Activated CD4-positive, alpha-beta T cell treated with anti-CD3 and anti-CD28 coated beads, Interleukin-2, amount 10 ng/mL, durations not matched to agents 7 days and 5 days (primary cell): ENCODE measurements at regions not wholly inside any gene's neighbourhood (a gene's known extent, or its start where the extent isn't known, plus 50 kb on each side); places are given as distances from the start of the nearest gene placed in this dataset.

Experiments
- CTCF ChIA-PET: fragments of 350-600 bp; sonication (Branson Sonifier 250); formaldehyde crosslinking; loops from one replicate; lab custom pipeline; 2021; ENCODE audit warnings: antibody characterized with exemption; lab: Charles Lee
- POLR2A ChIA-PET: fragments of 350-600 bp; sonication (Branson Sonifier 250); formaldehyde crosslinking; loops from one replicate; lab custom pipeline; 2021; ENCODE audit warnings: antibody characterized with exemption; lab: Charles Lee
- DNase-seq: peaks from one replicate; pipeline ENCODE4 v3.0.0-alpha.2; 2020
- H3K27ac Mint-ChIP-seq: one replicate; pipeline ENCODE4 v1.8.0; 2021; ENCODE audit warnings: mild to moderate bottlenecking, moderate library complexity, mixed read lengths
- H3K27me3 Mint-ChIP-seq: one replicate; pipeline ENCODE4 v1.8.0; 2021; ENCODE audit warnings: mixed read lengths
- H3K36me3 Mint-ChIP-seq: one replicate; pipeline ENCODE4 v1.8.0; 2021; ENCODE audit warnings: low read depth, mixed read lengths
- H3K4me1 Mint-ChIP-seq: one replicate; pipeline ENCODE4 v1.8.0; 2021; ENCODE audit warnings: mixed read lengths
- H3K4me3 Mint-ChIP-seq: one replicate; pipeline ENCODE4 v1.8.0; 2021; ENCODE audit warnings: mild to moderate bottlenecking, moderate library complexity, mixed read lengths
- H3K9me3 Mint-ChIP-seq: one replicate; pipeline ENCODE4 v1.8.0; 2021; ENCODE audit warnings: mixed read lengths

GRCh38 chr4:181158971-181159370 lies 1084.2 kb upstream of the TENM3 start:
- H3K4me3 Mint-ChIP-seq = no peak overlapping the region
- H3K27me3 Mint-ChIP-seq = no peaks in the 10 kb centered on the region
- CTCF ChIA-PET = no interaction called here
- H3K9me3 Mint-ChIP-seq = no peaks in the 10 kb centered on the region
- H3K27ac Mint-ChIP-seq = no peak overlapping the region
- POLR2A ChIA-PET = no interaction called here
- DNase-seq = no peak
- H3K36me3 Mint-ChIP-seq = no peaks in the 10 kb centered on the region
- H3K4me1 Mint-ChIP-seq = no peaks in the 10 kb centered on the region

DNA sequence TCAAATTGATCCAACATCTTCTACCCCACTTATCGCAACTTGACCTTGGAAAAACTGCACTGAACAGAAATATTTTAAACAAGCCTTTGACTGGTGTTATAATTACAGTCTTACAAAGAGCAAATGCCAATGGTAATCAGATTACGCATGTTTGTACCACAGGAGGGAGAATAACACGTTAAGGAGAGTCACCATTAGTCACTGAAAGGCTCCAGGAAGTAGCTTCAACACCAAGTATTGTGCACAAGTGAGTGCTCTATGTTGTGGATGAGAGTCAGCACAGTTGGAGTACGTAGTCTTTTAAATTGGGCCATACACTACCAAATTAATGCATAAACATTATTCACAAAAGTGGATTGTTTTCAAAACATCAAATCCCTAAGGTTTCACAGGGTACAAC lies 1081.5 kb upstream of the TENM3 start:
- POLR2A ChIA-PET = no interaction called here
- no peaks in the 10 kb centered on the region for H3K9me3 Mint-ChIP-seq
- CTCF ChIA-PET = no interaction called here
- no peak overlapping the region for H3K4me3 Mint-ChIP-seq
- no peaks in the 10 kb centered on the region for H3K4me1 Mint-ChIP-seq
- H3K27me3 Mint-ChIP-seq = no peaks in the 10 kb centered on the region
- no peak overlapping the region for H3K27ac Mint-ChIP-seq
- DNase-seq = no peak
- no peaks in the 10 kb centered on the region for H3K36me3 Mint-ChIP-seq

- H3K36me3 Mint-ChIP-seq = no peaks in the 10 kb centered on the region
- no peak overlapping the region for H3K4me3 Mint-ChIP-seq
- ChIA-PET POLR2A (no interaction called here), CTCF (no interaction called here)
- no peak for DNase-seq
- no peak overlapping the region for H3K27ac Mint-ChIP-seq
- no peaks in the 10 kb centered on the region for H3K9me3 Mint-ChIP-seq
- H3K4me1 Mint-ChIP-seq = no peaks in the 10 kb centered on the region
- no peaks in the 10 kb centered on the region for H3K27me3 Mint-ChIP-seq
Observed at GRCh38 chr4:181162266-181162665, 1080.9 kb upstream of the TENM3 start.

DNA sequence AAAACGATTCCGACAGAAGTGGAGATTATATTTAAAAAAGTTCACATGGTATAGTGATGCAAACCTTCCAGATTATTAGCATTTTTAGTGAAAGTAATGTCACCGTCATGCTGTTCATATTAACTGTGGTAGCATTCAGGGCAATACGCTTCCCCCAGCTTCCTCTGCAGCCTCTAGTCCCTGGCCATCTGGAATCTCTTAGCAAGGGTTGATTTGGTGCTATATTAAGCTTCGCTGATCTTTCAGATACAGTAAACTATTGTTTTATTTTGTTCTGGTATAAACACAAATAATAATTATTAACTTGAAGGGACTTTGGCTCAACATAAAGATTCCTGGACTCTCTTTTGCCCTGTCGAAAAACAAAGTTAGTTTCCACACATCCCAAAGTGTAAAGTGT lies 1080.5 kb upstream of the TENM3 start:
- POLR2A ChIA-PET = no interaction called here
- no peak overlapping the region for H3K27ac Mint-ChIP-seq
- DNase-seq = no peak
- H3K27me3 Mint-ChIP-seq = no peaks in the 10 kb centered on the region
- H3K36me3 Mint-ChIP-seq = no peaks in the 10 kb centered on the region
- H3K9me3 Mint-ChIP-seq = no peaks in the 10 kb centered on the region
- CTCF ChIA-PET = no interaction called here
- no peak overlapping the region for H3K4me3 Mint-ChIP-seq
- H3K4me1 Mint-ChIP-seq = no peaks in the 10 kb centered on the region

DNA sequence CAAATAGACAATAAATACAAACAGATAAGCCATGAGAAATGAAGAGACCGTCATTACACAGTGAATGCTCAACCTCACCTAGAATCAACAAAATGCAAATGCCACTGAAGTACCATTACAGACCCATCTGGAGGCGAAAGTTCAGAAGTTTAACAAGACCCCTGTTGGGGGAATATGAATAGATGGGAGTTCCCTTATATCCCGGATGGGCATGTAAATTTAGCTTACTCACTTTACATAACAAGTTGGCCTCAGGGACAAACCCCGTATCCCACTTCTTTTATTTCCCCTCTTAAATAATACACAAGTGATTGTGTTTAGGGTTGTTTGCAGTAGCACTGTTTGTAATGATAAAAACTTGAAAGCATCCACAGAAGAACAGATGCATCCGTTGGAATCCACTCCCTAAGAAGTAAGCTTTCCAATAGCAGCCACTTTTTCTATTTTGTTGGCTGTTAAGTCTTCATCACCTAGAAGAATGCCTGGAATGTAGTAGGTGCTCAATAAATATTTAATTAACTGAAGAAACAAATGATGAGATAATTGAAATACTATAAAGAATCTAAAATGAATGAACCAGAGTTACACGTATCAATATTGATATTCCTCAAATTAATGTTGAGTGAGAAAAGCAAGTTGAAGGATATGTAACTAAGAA lies 1076.3 kb upstream of the TENM3 start:
- Mint-ChIP-seq H3K4me3 (no peak overlapping the region), H3K4me1 (no peaks in the 10 kb centered on the region), H3K27ac (no peak overlapping the region), H3K9me3 (no peaks in the 10 kb centered on the region), H3K27me3 (no peaks in the 10 kb centered on the region), H3K36me3 (no peaks in the 10 kb centered on the region)
- ChIA-PET POLR2A (no interaction called here), CTCF (no interaction called here)
- no peak for DNase-seq

GRCh38 chr4:181168011-181168805 lies 1075.0 kb upstream of the TENM3 start:
- H3K4me3 Mint-ChIP-seq = no peak overlapping the region
- H3K27ac Mint-ChIP-seq = no peak overlapping the region
- H3K4me1 Mint-ChIP-seq = no peaks in the 10 kb centered on the region
- CTCF ChIA-PET = no interaction called here
- POLR2A ChIA-PET = no interaction called here
- no peaks in the 10 kb centered on the region for H3K36me3 Mint-ChIP-seq
- H3K9me3 Mint-ChIP-seq = no peaks in the 10 kb centered on the region
- no peak for DNase-seq
- H3K27me3 Mint-ChIP-seq = no peaks in the 10 kb centered on the region

GRCh38 chr4:181173046-181173445 lies 1070.2 kb upstream of the TENM3 start:
- Mint-ChIP-seq H3K27me3 (no peaks in the 10 kb centered on the region), H3K4me1 (no peaks in the 10 kb centered on the region), H3K36me3 (no peaks in the 10 kb centered on the region), H3K27ac (no peak overlapping the region), H3K4me3 (no peak overlapping the region), H3K9me3 (no peaks in the 10 kb centered on the region)
- CTCF ChIA-PET = no interaction called here
- POLR2A ChIA-PET = no interaction called here
- no peak for DNase-seq

GRCh38 chr4:181176306-181176705 lies 1066.9 kb upstream of the TENM3 start:
- no peak for DNase-seq
- H3K27me3 Mint-ChIP-seq = no peaks in the 10 kb centered on the region
- H3K4me1 Mint-ChIP-seq = no peaks in the 10 kb centered on the region
- H3K27ac Mint-ChIP-seq = no peak overlapping the region
- no peak overlapping the region for H3K4me3 Mint-ChIP-seq
- ChIA-PET POLR2A (no interaction called here), CTCF (no interaction called here)
- H3K9me3 Mint-ChIP-seq = no peaks in the 10 kb centered on the region
- no peaks in the 10 kb centered on the region for H3K36me3 Mint-ChIP-seq

- no peak for DNase-seq
- CTCF ChIA-PET = interaction anchor here (0.5 kb wide), 1 partner anchor 10 kb away, joined by 3 read pairs; no protein-coding TSS in a partner anchor
- Mint-ChIP-seq H3K27me3 (no peaks in the 10 kb centered on the region), H3K27ac (no peak overlapping the region), H3K4me1 (no peaks in the 10 kb centered on the region), H3K36me3 (no peaks in the 10 kb centered on the region), H3K4me3 (no peak overlapping the region), H3K9me3 (no peaks in the 10 kb centered on the region)
- POLR2A ChIA-PET = no interaction called here
Observed at GRCh38 chr4:181181331-181181730, 1061.9 kb upstream of the TENM3 start.

DNA sequence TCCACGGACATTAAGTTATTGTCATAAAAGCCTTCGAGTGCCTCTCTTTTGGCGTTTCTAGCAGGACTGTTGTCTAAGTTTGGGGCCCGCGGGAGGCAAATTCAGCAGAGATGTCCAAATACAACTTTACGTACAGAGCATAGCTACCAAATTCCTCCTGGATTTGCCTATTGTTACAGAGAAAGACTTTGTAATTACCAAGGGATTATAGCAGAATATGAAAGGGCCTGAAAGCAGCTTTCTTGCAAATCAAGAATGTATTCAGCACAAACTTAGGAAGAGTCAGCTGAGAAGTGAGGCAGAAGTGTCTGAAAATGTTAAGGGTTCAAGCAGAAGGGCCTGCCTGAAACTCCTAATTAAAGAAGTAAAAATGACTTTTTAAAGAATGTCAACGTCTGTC lies 1053.5 kb upstream of the TENM3 start:
- POLR2A ChIA-PET = no interaction called here
- Mint-ChIP-seq H3K9me3 (no peaks in the 10 kb centered on the region), H3K36me3 (no peaks in the 10 kb centered on the region), H3K4me1 (no peaks in the 10 kb centered on the region), H3K4me3 (no peak overlapping the region), H3K27me3 (no peaks in the 10 kb centered on the region), H3K27ac (no peak overlapping the region)
- no peak for DNase-seq
- CTCF ChIA-PET = no interaction called here

GRCh38 chr4:181193131-181193930 lies 1049.9 kb upstream of the TENM3 start:
- no peaks in the 10 kb centered on the region for H3K9me3 Mint-ChIP-seq
- no peak for DNase-seq
- ChIA-PET POLR2A (no interaction called here), CTCF (no interaction called here)
- no peak overlapping the region for H3K4me3 Mint-ChIP-seq
- no peaks in the 10 kb centered on the region for H3K36me3 Mint-ChIP-seq
- H3K27ac Mint-ChIP-seq = no peak overlapping the region
- H3K27me3 Mint-ChIP-seq = no peaks in the 10 kb centered on the region
- H3K4me1 Mint-ChIP-seq = no peaks in the 10 kb centered on the region

DNA sequence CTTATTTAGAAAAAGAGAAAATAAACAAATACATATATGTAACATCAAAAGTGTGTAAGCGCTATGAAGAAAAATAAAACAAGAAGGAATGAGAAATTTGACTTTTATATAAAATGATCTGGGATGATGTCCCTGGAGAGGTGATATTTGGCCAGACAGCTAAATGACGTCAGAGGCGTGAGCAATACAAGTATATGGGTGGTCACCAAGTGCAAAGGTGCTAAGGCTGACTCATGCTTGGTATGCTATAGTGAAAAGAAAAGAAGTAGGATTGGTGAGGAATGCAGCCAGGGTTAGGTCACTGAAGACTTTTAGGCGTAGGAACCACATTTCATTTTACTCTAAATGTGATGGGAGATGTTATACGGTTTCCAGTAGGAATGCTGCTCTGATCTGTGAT lies 1049.1 kb upstream of the TENM3 start:
- no peaks in the 10 kb centered on the region for H3K9me3 Mint-ChIP-seq
- H3K27ac Mint-ChIP-seq = no peak overlapping the region
- H3K36me3 Mint-ChIP-seq = no peaks in the 10 kb centered on the region
- no peaks in the 10 kb centered on the region for H3K27me3 Mint-ChIP-seq
- CTCF ChIA-PET = no interaction called here
- DNase-seq = no peak
- no peak overlapping the region for H3K4me3 Mint-ChIP-seq
- no peaks in the 10 kb centered on the region for H3K4me1 Mint-ChIP-seq
- POLR2A ChIA-PET = no interaction called here

DNA sequence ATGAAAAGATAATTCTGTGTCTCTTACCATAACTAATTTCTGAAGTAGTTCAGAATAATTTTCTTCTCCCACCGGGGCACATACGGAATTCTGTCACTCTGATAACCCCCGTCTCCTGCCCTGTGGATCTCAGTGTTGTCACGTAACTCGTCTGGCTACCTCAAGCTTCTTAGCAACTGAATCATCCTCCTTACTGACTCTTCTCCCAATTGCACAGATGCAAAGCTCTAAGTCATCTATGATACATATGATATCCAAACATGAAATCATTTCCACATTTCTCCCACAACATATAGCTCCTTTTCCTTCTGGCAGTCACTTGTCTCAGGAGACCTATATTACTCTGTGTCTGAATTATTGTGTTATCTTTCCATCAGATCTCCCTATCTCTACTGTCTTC lies 1043.1 kb upstream of the TENM3 start:
- CTCF ChIA-PET = no interaction called here
- POLR2A ChIA-PET = no interaction called here
- Mint-ChIP-seq H3K4me3 (no peak overlapping the region), H3K36me3 (no peaks in the 10 kb centered on the region), H3K27ac (no peak overlapping the region), H3K27me3 (no peaks in the 10 kb centered on the region), H3K9me3 (no peaks in the 10 kb centered on the region), H3K4me1 (no peaks in the 10 kb centered on the region)
- DNase-seq = no peak
